Renal pelvis (tissue), 1 donor: ENCODE measurements at regions not wholly inside any gene's neighbourhood (a gene's known extent, or its start where the extent isn't known, plus 50 kb on each side); places are given as distances from the start of the nearest gene placed in this dataset.

Experiments used
- DNase-seq: peaks from one replicate; pipeline ENCODE4 v3.0.0-alpha.2; 2013

DNA sequence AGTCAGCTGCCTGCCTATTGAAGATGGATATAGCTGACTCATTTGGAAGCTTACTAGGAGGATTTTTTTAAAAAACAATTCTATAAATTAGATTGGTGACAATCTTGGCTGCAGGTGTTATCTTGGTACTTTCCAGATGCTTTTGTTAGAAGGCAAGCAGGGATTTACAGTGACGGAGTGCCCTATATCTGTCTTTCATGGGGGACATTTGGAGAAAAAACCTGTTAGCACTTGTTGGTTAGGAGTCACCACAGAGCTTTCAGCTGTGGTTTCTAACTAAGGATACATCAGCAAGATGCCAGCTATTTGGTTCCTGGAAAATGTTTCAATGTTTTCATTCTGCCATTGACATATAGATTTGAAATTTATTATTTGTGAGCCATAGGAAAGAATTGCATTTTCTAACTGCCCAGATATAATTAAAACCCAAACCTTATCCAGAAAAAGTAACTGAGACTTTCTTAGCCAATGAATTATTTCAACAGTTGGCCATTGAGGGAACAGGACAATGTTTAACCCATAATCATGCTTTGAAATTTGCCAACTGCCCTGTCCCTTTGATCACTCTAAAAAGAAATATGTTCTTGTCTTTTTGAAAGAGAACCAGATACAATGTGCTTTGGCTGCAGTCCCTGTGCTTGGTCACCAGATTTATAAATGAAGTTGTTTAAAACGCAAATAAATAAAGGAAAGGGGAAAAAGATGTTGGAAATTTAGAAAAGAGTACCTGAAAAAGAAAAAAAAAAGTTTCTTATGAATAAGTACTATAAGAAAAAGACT, 761.0 kb upstream of the CXADR start:
- no peak for DNase-seq

DNA sequence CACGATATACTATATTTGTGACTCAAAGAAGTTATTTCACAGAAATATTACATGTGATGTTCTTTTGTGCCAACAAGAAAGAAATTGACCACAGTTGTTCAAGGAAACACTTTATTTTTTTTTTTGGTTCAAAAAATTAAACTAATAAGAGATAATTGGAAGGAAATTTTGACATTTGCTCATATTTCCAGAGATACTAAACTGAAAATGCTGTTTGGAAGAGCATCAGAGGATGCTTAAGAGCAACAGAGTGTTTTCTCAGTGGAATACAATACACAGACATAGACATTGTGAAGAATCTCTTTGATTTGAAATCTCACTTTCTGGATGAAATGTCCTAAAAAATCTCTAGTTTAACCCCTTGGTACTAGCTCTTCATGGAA, 760.4 kb upstream of the CXADR start:
- DNase-seq = no peak

DNA sequence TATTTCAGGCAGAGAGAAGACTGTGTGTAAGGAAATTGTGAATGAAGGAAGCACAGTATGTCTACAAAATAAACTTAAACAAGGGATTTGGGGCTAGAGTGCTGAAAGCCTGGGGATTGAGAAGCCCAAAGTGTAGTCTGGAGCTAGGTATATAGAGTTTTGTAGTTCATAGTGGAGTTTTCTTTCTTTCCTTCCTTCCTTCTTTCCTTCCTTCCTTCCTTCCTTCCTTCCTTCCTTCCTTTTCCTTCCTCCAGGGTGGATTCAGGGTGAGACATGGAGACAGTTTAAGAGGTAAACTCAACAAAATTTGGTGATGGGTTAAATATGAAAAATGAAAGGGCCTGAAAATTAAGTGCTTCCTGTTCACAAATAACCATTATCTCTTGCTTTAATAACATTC, 757.8 kb upstream of the CXADR start:
- no peak for DNase-seq

DNA sequence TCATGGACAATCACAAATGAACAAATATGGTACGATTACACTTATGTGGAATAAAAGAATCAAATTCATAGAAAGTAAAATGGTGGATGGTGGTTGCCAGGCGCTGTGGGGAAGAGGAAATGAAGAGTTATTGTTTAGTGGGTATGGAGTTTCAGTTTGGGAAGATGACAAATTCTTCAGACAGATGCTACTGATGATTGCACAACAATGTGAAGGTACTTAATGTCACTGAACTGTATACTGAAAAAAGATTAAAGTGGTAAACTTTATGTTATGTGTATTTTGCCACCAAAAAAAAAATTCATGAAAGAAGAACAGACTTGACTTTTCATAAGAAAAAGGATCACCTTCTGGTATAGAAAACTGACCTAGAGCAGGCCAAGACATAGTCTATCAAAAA, 745.6 kb upstream of the CXADR start:
- DNase-seq = no peak

DNA sequence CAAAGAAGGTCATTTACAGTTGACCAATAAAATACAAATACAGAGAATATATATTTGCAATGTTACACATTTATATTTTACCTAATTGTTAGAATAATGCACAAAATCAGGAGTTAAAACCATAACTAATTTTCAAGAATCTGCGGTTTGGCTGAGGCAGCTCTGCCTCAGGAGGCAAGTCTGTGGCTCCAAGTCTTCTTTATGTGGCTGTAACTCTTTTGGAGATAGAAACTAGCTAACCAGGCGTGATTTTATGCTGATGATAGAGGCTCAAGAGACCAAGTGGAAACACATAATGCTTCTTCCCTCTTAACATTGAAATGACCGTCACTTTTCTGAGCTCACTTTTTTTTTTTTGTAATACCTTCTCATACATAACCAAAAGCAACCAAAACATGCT, 744.7 kb upstream of the CXADR start:
- DNase-seq = no peak

DNA sequence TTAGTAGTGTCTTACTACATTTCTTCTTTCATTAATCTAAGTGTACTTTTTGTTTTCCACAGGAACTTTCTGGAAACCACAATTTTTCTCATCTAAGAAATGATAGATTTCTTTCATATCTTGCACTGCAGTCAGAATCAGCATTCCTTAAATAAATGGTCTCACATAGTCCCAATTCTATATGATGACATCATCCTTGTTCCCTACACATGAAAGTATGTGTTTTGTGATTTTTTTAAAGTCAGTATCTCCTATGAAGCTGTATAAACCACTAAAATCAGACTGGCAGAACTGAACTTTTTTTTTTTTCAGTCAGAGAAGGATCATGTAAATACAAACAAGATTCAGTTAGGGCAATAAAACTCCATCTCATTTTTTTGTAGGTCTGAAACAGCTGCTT, 742.6 kb upstream of the CXADR start:
- DNase-seq = no peak

DNA sequence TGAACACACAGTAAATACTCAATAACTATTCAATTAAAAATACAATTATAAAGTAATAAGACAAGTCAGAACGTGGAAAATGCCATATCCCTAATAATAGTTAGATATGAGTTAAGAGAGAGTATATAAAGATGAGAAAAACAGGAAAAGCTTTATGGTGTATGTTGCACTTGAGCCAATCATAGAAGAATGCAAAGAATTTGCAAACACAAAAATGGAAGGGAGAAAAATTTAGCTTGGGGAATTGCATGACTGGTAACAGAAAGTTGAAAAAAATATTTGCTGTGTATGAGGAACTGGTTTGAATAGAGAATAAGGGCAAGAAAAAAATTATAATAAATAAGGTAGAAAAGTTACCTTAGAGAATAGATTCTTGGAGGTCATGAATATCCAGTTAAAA, 739.6 kb upstream of the CXADR start:
- DNase-seq = no peak

DNA sequence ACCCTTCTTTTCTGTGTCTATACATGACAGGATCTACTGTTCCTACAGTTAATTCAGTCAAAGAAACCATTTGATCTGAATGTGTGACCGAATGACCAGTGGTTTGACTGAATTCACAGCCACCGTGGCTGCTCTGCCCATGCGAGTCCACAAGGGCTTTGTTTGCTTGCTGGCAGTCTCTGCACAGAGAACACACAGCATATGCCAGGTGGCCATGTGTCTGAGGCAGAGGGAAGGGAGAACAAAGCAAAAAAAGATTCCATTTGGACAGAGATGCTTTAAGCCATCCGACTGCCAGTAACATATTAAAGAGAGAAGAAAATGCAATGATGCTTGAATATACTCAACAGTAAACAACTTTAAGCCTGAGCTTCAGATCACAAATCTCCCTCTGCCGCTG, 737.8 kb upstream of the CXADR start:
- DNase-seq = no peak

DNA sequence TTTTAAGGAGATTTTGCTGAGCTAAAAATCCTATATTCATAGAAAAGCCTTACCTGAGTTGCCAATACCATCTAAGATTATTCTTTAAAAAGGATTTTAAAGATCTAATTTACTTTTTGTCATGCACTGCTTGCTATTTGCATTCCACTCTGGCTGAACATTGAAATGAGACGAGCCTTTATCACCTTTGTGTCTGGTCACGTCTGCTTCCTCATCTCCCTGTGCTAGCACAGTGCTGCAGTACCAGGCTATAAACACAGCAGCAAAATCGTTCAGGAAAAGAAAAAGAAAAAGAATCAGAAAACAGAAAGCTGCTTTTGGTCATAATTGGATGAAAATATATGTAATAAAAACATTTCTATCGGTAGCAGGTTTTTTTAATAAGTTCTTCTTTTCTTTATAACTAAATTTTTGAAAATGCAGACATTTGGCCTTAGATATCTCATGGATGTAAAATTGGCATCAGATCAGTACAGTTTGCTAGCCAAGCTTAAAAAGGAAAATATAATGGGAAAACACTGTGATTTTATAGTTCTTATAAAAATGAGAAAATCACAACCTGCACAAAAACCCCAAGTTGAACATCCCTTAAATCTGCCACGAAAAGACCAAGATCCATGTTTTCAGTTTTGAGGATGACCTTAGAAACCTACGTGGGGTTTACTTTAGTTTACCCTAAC, 735.7 kb upstream of the CXADR start:
- no peak for DNase-seq

DNA sequence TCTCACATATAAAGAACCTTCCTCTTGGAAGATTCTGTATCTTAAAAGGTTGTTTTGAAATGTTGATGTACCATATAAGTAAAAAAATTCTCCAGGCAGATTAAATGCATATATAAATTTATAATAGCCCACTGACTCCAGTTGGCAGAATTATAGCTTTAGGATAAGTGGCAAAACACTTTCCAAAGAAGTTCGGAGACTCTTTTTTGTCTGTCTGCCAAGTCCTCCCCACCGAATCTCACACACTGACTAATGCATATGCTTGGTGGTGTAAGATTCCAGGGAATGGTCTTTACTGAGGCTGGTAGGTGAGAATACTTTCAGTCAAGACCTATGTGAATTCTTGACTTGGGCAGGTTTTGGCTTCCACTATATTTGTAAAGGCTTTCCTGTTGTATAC, 724.3 kb upstream of the CXADR start:
- DNase-seq = no peak

DNA sequence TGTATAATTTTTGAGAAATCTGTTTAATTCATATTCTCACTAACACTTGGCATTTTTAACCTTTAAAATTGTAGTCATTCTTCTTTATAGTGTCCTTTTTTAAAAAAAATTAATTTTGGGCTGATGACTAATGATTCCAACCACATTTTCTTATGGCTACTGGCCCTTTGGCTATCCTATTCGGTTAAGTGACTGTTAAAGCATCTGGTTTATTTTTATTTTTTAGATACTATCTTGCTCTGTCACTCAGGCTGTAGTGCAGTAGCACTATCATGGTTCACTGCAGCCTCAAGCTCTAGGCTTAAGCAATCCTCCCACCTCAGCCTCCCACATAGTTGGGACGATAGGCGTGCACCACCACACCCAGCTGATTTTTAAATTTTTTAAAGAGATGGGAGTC, 723.2 kb upstream of the CXADR start:
- DNase-seq = no peak

DNA sequence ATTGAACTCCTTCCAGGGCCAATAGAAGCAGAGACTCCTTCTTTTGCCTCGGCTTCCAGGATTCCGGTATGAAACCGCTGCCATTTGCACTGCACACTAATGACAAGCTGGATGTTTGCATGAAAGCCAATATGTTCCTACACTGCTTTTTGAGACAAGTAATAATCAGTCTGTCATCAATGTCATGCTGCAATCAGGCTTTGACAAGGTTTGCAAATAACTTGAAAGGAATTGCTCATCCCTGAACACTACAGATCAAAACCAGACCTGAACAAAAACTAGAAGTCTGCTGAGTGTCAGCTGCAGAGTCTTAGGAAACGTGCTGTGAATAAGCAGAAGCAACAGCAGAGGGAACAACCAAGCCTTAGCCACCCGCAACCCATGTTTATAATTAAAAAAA, 720.7 kb upstream of the CXADR start:
- DNase-seq = no peak

DNA sequence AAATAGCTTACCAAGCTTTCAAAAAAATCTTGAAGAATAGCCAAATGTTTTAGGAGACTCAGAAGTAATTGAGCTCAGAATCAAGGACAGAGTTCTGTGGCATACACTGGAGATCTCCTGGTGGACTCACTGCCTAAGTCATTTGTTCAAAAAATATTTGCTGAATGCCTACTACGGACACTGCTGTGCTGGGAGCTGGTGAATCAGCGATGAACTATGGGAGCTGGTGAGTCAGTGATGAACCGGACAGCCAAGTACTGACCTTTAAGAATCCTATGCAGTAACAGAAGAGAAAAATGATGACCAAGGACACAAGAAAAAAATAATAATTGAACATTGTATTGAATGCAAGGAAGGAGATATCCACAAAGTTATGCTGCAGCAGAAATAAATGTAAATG, 717.9 kb upstream of the CXADR start:
- no peak for DNase-seq

DNA sequence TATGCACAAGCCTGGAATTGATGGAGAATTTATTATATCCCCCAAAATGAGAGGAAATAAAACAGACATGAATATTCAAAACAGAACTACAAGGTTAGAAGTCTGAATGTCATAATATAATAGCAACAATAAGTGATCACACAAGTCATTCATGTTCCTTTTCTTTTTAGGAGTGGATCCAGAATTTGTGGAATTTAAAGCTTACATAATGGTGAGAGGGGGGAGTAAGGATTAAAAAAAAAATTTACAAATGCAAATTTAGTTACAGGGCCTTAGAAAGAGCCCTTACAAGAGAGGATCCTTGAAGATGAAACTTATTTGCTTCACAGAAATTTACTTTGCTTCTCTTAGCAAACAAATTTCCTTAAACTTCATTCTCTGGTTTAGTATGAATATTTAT, 716.1 kb upstream of the CXADR start:
- no peak for DNase-seq

DNA sequence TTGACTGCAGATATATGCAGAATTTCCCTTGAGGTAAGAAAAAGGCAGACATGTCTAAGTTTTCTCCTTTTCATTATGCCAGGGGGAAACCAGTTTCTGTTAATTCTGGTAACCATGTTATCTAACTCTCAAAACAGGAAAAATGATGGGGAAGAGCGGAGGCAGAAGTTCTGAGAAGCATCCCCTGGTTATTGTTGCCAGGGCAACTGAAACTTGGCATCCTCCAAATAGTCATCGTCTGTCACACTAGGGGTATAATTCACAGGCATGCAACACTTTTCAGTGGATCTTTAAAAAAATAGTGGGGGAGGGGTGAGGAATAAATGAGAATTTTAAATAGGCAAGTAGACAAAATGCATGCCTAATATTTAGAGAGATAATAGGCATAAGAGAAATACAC, 715.3 kb upstream of the CXADR start:
- no peak for DNase-seq

DNA sequence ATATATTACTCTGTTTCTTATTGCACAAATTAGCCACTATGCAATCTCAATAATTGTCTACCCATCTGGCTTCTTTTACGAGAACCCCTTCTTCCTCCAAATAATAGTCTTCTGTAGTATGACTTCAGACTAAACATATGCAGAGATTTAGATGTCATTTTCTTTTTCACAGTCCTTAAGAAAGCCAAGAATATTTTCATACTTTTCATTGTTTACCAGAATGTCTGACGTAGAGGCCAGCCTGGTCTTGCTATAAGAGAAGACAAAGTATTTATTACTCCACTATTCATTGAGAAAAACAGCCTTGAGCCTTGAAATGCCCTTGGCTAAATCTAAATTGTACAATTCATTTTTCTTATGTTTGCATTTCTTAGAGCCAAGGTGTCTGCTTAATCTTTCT, 714.9 kb upstream of the CXADR start:
- no peak for DNase-seq

DNA sequence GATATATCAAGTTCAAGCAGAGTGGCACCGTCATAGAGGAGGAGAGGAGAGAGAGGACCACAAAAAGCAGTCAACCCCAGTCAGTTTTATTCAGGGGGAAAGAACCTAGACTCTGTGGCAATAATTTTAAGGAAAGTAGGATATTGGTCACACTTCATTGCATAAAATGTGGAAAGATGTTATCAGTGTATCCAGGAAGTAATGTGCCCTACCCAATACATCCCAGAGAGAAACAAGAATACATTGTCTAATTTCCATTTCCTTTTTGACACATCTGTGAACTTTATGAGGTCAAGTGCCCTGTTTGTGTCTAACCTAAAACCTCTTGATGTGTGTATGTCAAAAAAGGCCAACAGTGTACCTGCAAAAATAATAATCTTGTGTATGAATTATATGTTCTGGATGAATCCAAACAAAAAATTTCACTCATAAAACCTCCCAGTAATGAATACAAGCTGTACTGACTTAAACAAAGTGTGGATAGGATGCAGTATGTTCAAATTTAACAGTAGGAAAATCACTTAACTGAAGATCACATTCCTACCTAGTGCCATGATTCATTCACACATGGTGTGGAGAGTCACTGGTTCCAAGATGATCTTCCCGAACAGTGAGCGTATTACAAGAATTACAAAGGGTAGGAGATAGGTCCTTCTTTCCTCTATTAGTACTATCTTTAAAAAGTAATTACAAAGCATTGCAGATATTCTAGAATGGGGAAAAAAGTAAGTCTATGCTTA, 712.1 kb upstream of the CXADR start:
- DNase-seq = no peak

DNA sequence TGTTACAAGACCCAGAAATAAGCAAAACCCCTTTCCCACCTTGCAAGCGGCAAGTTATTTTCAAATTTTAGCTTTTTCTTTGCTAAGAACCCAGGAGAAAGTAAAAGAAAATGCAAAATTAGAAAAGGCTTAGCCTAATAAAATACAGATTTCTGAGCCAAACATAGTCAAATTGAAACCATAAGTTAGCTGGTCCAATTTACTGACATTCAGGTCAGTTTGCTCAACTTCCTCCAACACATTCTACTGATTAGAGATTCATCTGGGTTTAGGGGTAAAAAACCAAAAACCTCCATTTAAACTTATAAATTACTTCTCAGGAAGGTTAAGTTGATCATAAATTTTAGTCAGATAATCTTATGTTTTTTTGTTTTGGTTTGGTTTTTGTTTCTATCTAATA, 701.8 kb upstream of the CXADR start:
- no peak for DNase-seq

DNA sequence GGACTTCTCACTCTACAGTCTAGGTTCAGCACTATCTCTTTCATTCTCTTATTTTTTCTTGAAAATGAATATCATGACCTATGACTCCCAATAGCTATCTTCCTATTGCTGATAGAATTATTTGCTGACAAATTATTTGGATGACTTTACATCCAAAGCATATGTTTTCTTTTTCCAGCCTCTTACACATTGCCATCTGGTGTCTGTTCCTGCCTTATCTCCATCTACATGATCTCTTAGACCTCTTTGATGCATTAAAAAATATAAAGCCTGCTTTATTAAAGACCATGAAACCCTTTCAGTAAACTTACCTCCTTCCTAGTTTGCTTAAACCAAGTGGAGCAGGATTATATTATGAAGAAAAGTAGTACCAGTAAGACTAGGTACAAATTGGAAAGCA, 700.9 kb upstream of the CXADR start:
- DNase-seq = no peak

DNA sequence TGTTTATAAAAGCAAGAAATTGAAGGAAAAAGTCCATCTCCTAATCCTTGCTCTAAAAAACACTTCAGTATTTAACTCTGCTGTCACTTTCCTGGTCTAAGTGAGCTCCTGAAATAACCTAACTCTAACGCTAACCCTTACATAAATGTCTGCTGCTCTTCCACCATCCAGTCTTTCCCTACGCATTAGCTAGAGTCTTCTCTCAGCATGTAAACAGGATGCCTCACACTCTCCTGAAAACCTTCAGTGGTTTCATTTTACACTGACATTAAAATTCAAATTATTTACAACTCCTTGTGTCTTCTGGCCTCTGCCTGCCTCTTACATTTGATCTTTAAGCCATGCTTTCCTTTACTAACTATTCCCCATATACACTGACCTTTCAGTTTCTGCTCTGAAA, 697.6 kb upstream of the CXADR start:
- DNase-seq = no peak

DNA sequence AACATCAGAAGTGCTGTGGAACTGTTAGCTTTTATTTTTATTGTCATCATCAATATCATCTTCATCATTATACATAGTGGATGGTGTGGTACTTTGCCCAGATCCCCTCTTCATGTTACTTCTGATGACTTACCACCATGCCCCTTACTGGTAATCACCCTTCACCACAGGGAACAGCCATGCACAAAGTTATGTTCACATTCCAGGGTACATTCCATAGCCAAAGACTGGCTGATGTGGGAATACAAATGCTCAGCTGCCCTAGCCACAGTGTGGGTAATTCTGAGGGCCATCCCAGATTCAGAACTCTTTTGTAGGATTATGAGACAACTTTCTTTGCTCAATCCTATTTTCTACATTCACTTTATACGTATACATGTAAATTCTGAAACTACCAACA, 691.3 kb upstream of the CXADR start:
- no peak for DNase-seq

DNA sequence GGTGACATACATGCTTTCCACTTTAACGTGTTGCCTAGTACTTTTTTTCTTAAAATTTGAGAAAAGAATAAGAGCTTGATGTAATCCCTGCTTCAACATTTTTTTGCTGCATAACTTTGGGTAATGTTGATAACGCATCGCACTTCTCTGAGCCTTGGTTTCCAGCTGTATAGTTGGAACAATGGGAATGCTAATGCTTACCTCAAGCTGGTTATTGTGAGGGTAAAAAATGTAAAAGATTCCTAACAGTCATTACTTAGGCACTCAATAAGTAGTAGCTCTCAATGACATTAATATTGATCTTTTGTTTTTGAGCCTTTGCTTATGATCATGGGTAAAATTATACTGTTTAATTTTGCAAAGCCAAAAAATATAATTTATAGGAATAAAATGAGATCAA, 683.3 kb upstream of the CXADR start:
- no peak for DNase-seq

DNA sequence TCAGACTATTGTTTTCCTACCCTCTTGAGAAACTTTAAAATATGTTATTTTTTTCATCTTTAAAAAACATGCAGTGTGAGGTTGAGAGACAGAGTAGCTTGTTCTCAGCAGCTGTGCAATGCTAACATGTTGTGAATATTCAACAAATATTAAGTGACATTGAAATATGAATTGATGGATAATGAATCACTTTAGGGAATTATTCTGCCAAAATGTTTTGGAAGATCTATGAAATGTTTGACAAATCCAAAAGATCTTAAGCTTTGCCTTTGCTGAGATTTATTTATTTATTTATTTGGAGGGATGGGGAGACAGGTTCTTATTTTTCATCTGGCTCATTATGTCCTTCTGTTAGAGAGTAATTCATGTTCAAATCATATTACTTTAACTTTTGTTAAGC, 680.1 kb upstream of the CXADR start:
- DNase-seq = no peak
